SH-SY5Y (cell line): ENCODE measurements at regions not wholly inside any gene's neighbourhood (a gene's known extent, or its start where the extent isn't known, plus 50 kb on each side); places are given as distances from the start of the nearest gene placed in this dataset.

ENCODE experiments used
- GATA2 ChIP-seq: IDR thresholded peaks from 2 replicates; pipeline ENCODE4 v1.6.1; 2011; ENCODE audit warnings: mild to moderate bottlenecking, low read depth, low read length
- GATA3 ChIP-seq: IDR thresholded peaks from 2 replicates; pipeline ENCODE4 v1.6.1; 2011; ENCODE audit warnings: low read depth, mild to moderate bottlenecking, low read length, moderate library complexity

DNA sequence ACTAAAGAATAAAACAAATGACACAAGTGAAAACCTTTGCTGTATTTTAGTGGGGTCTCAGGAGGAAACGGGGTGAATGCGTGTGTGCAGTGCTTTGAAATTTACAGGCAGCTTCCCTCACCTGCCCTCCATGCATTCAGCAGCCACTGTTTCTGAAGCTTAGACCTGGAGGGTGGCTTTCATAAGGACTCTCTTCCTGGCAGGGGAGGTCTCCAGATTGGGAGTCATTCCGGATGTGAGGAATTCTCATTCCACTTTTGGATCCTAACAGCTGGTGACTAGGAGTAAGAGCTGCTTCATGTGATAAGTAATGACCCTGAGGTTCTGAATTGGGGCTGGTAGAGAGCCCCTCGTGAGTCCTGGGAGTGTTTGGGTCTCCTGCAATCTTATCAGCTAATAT, 192.5 kb downstream of the SH3BP4 start:
- TF ChIP-seq GATA2 (no peak), GATA3 (no peak)
